Left renal pelvis (tissue), 4 donors: ENCODE measurements at regions not wholly inside any gene's neighbourhood (a gene's known extent, or its start where the extent isn't known, plus 50 kb on each side); places are given as distances from the start of the nearest gene placed in this dataset.
"Not testable (repeated sequence)": the region's sequence is repeated elsewhere in the genome, so short reads cannot be mapped to it uniquely, and the experiment has no call there.

Experiments used
- DNase-seq, 4 donors: peaks; one replicate each; pipeline ENCODE4 v3.0.0-alpha.2; 2013; ENCODE audit warnings: low read depth in 4 of 4, low spot score in 3 of 4

DNA sequence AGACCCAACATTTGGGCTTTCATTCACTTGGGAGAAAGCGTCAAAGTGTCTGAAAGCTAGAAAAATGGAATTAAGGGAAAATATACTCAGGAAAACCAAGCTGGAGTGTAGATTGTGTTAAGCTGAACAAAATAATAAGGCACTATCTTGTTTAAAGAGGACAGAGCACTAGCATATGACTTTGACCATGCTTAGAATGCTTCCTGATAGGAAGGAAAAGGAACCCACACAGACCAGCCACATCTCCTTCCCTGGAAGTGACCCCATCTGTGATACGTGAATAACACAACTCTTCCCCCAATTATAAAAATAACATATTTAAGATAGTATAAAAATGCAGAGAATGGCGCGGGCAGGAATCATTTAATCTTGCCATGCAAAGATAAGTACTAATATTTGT, 94.7 kb upstream of the BCL2L14 start:
- no peak for DNase-seq

- DNase-seq: no peak
These were observed 91.9 kb upstream of the BCL2L14 start for GRCh38 chr12:11978726-11979384.

DNA sequence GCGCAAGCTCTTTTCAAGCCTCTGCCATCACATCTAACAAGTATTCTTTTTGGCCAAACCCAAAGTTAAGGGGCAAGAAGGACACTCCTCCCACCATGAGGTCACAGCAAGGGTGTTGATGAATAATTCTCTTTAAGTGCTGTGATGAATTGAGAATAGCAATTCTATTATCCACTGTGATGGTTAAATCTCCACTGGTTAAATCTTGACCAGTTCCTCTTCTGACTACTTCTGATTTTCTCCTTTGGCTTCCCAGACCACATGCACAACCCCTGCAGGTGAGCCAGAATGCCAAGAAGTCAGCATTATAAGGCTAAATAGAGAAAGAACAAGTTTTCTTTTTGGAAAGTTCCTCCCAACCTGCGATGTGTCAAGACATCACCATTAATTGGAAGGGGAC, 90.6 kb upstream of the BCL2L14 start:
- DNase-seq: no peak

GRCh38 chr12:11981121-11981733, 89.5 kb upstream of the BCL2L14 start:
- DNase-seq: no peak

GRCh38 chr12:11984417-11984816, 86.3 kb upstream of the BCL2L14 start:
- DNase-seq: no peak

DNA sequence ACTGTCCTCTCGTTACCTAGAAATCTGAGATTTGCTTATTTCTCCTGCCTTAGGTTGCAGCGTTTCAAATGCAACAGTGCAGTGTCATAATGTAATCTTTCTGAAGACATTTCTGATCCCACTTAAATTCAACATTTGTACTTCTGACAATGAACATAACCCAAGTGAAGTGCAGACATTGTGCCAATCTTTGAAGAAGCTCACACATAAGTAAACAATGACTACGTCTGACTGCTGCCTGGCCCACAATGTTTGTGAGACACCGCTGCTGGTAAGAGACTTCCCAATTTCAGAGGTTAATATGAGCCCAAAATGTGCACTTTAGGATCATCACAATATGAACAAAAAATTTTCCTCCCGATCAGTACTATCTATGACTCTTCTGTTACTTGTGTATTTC, 84.6 kb upstream of the BCL2L14 start:
- DNase-seq: no peak

DNA sequence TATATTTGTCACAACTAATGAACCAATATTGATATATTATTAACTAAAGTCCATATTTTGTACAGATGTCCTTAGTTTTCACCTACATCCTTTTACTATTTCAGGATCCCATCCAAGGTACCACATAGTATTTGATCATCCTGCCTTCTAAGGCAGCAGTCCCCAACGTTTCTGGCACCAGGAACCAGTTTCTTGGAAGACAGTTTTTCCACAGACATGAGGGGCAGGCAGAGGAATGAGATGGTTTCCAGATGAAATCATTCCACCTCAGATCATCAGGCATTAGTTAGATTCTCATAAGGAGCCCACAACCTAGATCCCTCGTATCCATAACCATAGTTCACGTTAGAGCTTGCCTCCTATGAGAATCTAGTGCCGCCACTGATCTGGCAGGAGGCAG, 82.8 kb upstream of the BCL2L14 start:
- DNase-seq: no peak

DNA sequence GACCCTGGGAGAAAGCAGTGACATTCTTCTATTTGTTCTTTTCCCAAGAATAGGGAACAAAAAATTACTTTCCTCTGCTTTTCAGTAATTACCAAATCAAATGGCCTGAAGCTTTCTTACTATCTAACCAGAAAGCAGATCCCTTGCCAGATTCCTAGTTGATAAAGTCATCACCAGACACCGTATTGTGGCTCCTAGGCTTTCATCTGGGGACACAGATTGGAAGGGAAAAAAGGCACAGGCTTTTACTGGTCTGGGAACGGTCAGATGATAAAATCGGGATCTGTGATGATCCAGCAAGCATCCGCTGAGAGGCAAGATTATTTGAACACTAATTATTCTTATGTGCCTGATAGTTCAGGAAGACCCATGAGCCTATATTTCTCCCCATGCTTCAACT, 79.1 kb upstream of the BCL2L14 start:
- DNase-seq: no peak

GRCh38 chr12:11992515-11992914, 78.2 kb upstream of the BCL2L14 start:
- DNase-seq: no peak

GRCh38 chr12:11998307-11998943, 72.3 kb upstream of the BCL2L14 start:
- not testable (repeated sequence) for DNase-seq

- no peak for DNase-seq
These were observed 71.8 kb upstream of the BCL2L14 start for GRCh38 chr12:11998944-11999315.

DNA sequence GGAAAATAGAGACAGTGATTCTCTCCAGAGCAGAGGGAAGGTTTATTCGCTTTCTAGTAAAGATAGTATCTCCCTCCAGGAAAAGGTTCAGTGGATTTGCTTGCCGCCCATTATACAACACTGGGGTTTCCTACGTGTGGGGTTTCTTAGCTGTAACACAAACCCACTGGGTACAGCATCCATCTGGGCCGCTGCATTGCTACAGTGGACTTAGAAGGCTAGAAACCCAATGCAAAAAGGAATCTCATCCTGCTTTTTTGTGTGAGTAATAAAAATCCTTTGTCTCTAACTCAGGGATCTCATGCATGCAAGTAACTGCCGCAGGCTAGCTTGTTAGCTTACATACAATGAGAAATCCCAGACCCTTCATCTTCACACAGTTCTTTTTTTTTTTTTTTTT, 67.1 kb upstream of the BCL2L14 start:
- DNase-seq: no peak

DNA sequence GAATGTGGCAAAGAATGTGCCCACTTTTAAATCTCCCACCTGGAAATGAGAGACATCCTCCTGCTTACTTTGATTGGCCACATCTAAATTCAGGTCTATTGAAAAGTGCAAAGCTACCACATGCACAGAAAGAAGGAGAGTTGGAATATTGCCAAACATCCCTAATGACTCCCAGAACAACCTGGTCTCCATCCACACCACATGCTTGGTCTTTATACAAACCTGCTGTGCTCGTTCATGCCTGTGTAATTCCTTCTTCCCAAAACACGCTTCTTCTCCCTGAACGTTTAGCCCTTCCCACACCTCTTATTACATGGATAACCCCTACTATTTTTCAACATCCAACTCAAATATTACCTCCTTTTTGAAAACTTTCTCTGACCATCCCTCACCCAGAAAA, 66.2 kb upstream of the BCL2L14 start:
- DNase-seq: no peak

GRCh38 chr12:12007001-12007712, 63.6 kb upstream of the BCL2L14 start:
- DNase-seq: no peak

DNA sequence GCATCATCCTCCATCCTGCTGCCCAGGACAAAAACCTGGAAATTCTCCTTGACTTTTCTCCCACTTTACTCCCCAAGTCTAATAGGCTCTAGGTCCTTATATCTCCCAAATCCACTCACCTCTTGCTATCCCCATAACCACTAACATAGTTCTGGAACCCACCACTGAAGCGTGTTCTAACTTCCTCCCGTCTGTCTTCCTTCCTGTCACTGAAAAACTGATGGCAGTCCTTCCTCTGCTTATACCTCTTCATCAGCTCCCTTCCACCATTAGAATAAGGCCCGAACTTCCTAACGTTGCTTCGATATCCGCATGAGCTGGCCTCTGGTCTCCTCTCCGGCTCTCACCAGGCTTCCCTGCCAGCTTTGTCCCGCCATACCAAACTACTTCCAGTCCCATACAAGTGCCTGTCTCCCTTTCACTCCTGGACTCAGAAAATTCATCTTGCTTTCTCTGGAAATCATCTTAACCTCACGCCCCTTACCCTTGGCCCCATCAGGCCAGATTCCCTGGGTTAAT, 63.0 kb upstream of the BCL2L14 start:
- no peak for DNase-seq

- no peak for DNase-seq
These were observed 62.4 kb upstream of the BCL2L14 start for GRCh38 chr12:12008232-12008850.

DNA sequence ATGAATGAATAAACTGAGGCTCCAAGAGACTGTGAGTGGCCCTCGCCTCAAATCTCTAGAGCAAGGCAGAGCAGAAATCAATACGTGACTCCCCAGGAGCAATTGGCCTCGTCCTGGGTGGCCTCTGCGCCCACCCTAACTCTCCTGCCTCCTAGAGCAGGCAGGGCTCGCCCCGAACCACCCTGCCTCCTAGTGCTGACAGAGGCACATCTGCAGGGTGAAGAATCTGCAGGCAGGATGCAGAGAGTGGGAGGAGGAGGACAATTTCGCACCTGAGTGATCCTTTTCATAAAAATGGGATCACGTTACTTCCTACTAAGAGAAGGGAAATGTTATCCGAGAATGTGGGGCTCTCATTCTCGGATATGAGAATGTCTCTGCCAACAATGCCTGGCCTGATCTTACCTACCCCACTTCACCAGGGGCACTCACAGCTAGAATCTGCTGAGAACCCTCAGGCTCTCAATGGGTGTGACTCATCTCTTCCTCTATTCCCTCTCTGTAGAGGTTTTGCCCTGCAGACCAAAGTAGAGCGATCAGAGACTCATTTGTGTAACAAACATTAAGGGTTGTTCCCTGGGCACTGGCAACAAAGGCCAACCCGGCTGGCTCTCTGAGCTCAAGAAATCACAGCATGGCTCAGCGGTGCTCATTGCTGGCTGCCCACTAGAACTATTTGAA, 61.7 kb upstream of the BCL2L14 start:
- peak in 1 of 4 donors; percentile 65 for DNase-seq

- DNase-seq: not testable (repeated sequence)
These were observed 60.9 kb upstream of the BCL2L14 start for GRCh38 chr12:12009749-12010276.

- DNase-seq: no peak
These were observed 60.3 kb upstream of the BCL2L14 start for GRCh38 chr12:12010277-12011039.
